Osteocyte (in vitro differentiated cells): ENCODE measurements at regions not wholly inside any gene's neighbourhood (a gene's known extent, or its start where the extent isn't known, plus 50 kb on each side); places are given as distances from the start of the nearest gene placed in this dataset.

Experiments used
- DNase-seq: peaks from one replicate; pipeline ENCODE4 v3.0.0; 2021; ENCODE audit warnings: mixed read lengths; ENCODE audit not compliant: unreplicated experiment; ENCODE audit errors: extremely low spot score
- H3K27ac Mint-ChIP-seq: one replicate; pipeline ENCODE4 v1.8.0; 2021; ENCODE audit warnings: mild to moderate bottlenecking, mixed read lengths; ENCODE audit not compliant: unreplicated experiment
- H3K27me3 Mint-ChIP-seq: one replicate; pipeline ENCODE4 v1.8.0; 2021; ENCODE audit warnings: mixed read lengths; ENCODE audit not compliant: unreplicated experiment
- H3K36me3 Mint-ChIP-seq: one replicate; pipeline ENCODE4 v1.8.0; 2021; ENCODE audit warnings: mixed read lengths; ENCODE audit not compliant: unreplicated experiment
- H3K4me1 Mint-ChIP-seq: one replicate; pipeline ENCODE4 v1.8.0; 2021; ENCODE audit warnings: mixed read lengths; ENCODE audit not compliant: unreplicated experiment
- H3K4me3 Mint-ChIP-seq: one replicate; pipeline ENCODE4 v1.8.0; 2021; ENCODE audit warnings: mild to moderate bottlenecking, moderate library complexity, mixed read lengths; ENCODE audit not compliant: unreplicated experiment
- H3K9me3 Mint-ChIP-seq: one replicate; pipeline ENCODE4 v1.8.0; 2021; ENCODE audit warnings: mixed read lengths; ENCODE audit not compliant: unreplicated experiment
- TF ChIP-seq, protein P1 (sequence below): fragments of 200-600 bp; sonication (generic); IDR thresholded peaks from 2 replicates; pipeline ENCODE4 v1.5.0; 2021; ENCODE audit warnings: antibody characterized with exemption, mild to moderate bottlenecking, moderate library complexity

DNA sequence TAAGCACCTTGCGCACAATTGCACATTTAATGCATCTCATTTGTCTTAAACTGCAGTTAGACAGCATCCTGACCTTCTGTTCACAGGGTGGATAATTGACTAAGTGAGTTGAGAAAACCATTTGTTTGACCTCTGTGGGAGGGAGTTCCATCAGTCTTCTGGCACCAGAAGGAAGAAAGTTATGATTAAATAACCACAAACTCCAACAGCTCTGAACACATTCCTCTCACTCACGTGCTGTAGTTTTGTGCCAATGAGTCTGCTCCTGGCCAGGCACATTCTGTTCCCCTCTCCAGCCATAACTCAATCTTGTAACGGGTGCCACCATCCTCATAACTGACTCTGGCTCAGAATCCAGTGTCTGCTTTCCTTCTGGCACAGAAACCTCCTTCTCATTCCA lies 817.2 kb downstream of the SLITRK1 start:
- Mint-ChIP-seq H3K27ac (peak overlapping the region; percentile 13), H3K27me3 (no peaks in the 10 kb centered on the region)
- no peak for DNase-seq

DNA sequence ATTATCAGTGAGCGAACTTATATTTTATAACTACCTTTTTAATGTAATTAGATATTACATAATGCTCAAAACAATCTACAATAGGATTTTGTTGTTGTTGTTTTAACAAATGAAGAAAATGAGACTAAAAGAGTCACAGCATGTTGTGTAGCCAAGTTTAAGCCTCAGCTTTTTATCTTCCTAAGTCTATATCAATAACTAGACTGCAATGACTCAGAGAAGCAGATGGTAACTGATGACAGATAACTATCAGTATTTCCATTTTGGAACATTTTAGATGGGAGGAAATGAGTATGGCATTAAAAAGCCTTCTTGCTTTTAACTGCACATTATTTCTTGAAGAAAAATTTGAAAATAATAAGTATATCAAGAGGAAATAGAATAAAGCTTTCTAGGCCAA lies 825.2 kb downstream of the SLITRK1 start:
- H3K4me3 Mint-ChIP-seq = no peak overlapping the region
- H3K36me3 Mint-ChIP-seq = no peaks in the 10 kb centered on the region
- TF ChIP-seq, protein P1, sequence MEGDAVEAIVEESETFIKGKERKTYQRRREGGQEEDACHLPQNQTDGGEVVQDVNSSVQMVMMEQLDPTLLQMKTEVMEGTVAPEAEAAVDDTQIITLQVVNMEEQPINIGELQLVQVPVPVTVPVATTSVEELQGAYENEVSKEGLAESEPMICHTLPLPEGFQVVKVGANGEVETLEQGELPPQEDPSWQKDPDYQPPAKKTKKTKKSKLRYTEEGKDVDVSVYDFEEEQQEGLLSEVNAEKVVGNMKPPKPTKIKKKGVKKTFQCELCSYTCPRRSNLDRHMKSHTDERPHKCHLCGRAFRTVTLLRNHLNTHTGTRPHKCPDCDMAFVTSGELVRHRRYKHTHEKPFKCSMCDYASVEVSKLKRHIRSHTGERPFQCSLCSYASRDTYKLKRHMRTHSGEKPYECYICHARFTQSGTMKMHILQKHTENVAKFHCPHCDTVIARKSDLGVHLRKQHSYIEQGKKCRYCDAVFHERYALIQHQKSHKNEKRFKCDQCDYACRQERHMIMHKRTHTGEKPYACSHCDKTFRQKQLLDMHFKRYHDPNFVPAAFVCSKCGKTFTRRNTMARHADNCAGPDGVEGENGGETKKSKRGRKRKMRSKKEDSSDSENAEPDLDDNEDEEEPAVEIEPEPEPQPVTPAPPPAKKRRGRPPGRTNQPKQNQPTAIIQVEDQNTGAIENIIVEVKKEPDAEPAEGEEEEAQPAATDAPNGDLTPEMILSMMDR = no peak
- no peaks in the 10 kb centered on the region for H3K27me3 Mint-ChIP-seq
- no peak for DNase-seq
- H3K9me3 Mint-ChIP-seq = no peaks in the 10 kb centered on the region
- peaks cover 1% of the 10 kb centered on the region for H3K4me1 Mint-ChIP-seq
- no peak overlapping the region for H3K27ac Mint-ChIP-seq

More for the DNA sequence above, 817.2 kb downstream of the SLITRK1 start:
- no peak overlapping the region for H3K4me3 Mint-ChIP-seq
- TF ChIP-seq, protein P1 = no peak
- no peaks in the 10 kb centered on the region for H3K36me3 Mint-ChIP-seq
- peaks cover 13% of the 10 kb centered on the region for H3K4me1 Mint-ChIP-seq
- peaks cover 4% of the 10 kb centered on the region for H3K9me3 Mint-ChIP-seq

DNA sequence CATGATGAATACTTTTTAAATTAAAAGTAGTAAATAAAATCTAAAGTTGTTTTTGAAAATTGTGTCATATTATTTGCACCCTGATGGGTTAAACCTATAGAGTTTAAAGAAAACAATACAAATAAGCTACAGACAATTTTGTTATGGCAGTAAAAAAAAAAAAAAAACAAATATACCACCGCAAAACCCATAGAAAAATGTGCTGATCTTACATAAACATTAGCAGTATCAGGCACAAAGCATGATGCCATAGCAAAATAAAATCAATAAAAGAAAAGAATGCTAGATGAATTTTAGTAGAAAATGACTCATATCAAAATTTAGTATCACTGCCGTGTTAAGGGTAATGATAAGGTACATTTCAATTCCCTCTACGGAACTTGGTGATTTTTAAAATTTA lies 826.0 kb downstream of the SLITRK1 start:
- H3K36me3 Mint-ChIP-seq = no peaks in the 10 kb centered on the region
- TF ChIP-seq, protein P1 = no peak
- peaks cover 1% of the 10 kb centered on the region for H3K4me1 Mint-ChIP-seq
- peaks cover 5% of the 10 kb centered on the region for H3K9me3 Mint-ChIP-seq
- H3K27me3 Mint-ChIP-seq = no peaks in the 10 kb centered on the region
- no peak overlapping the region for H3K4me3 Mint-ChIP-seq
- no peak for DNase-seq
- no peak overlapping the region for H3K27ac Mint-ChIP-seq

DNA sequence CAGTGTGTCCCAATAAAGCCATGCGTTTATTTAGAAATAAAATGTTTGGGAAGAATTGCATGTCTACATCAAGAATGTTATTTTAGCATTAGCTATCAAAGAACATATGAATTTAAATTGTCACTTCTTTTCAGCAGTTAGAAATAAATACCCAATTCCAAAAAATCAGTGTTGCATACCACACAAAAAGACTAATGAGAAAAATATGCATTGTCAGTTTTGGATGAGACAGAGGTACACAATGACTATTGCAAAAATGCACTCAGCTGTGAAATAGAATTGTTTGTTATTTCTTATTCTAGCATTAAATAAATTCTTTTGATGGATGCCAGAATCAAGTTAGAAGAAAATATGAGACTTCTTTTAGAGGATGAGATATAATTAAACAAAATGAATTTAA lies 833.9 kb downstream of the SLITRK1 start:
- H3K27me3 Mint-ChIP-seq = no peaks in the 10 kb centered on the region
- DNase-seq = no peak
- H3K36me3 Mint-ChIP-seq = peaks cover 2% of the 10 kb centered on the region
- H3K27ac Mint-ChIP-seq = no peak overlapping the region
- peaks cover 5% of the 10 kb centered on the region for H3K4me1 Mint-ChIP-seq
- peaks cover 12% of the 10 kb centered on the region for H3K9me3 Mint-ChIP-seq
- TF ChIP-seq, protein P1 = no peak
- H3K4me3 Mint-ChIP-seq = no peak overlapping the region

- Mint-ChIP-seq H3K36me3 (peaks cover 4% of the 10 kb centered on the region), H3K27ac (no peak overlapping the region), H3K27me3 (no peaks in the 10 kb centered on the region), H3K9me3 (peaks cover 10% of the 10 kb centered on the region), H3K4me3 (no peak overlapping the region), H3K4me1 (peaks cover 4% of the 10 kb centered on the region)
- DNase-seq = no peak
- TF ChIP-seq, protein P1 = no peak
Observed at GRCh38 chr13:83024955-83025594, 857.2 kb downstream of the SLITRK1 start.
